Prostate gland (tissue), 2 donors: ENCODE measurements at regions not wholly inside any gene's neighbourhood (a gene's known extent, or its start where the extent isn't known, plus 50 kb on each side); places are given as distances from the start of the nearest gene placed in this dataset.

Experiments
- CTCF ChIP-seq, 4 experiments: fragments of 200-600 bp in 2 of 4; fragments of 450-650 bp in 2 of 4; sonication (generic) in 2 of 4; IDR thresholded peaks; 1 replicate in 3 of 4; 2 replicates in 1 of 4; pipeline ENCODE4 v1.5.1; 2016 to 2019; ENCODE audit warnings: antibody characterized with exemption in 4 of 4, mild to moderate bottlenecking in 2 of 4, moderate library complexity in 2 of 4
- POLR2A ChIP-seq: fragments of 450-650 bp; IDR thresholded peaks from one replicate; pipeline ENCODE4 v1.6.1; 2016; ENCODE audit warnings: antibody characterized with exemption, mild to moderate bottlenecking
- POLR2AphosphoS5 ChIP-seq: sonication (generic); formaldehyde crosslinking; IDR thresholded peaks from one replicate; pipeline ENCODE4 v1.6.1; 2017; ENCODE audit warnings: antibody characterized with exemption

GRCh38 chr20:22257912-22258311, 326.5 kb downstream of the FOXA2 start:
- TF ChIP-seq CTCF (IDR thresholded peaks at IDR 0.05) (no peak), POLR2AphosphoS5 (no peak), POLR2A (no peak)
